SH-SY5Y (cell line): ENCODE measurements at regions not wholly inside any gene's neighbourhood (a gene's known extent, or its start where the extent isn't known, plus 50 kb on each side); places are given as distances from the start of the nearest gene placed in this dataset.

ENCODE experiments used
- GATA2 ChIP-seq: IDR thresholded peaks from 2 replicates; pipeline ENCODE4 v1.6.1; 2011; ENCODE audit warnings: mild to moderate bottlenecking, low read depth, low read length
- GATA3 ChIP-seq: IDR thresholded peaks from 2 replicates; pipeline ENCODE4 v1.6.1; 2011; ENCODE audit warnings: low read depth, mild to moderate bottlenecking, low read length, moderate library complexity

GRCh38 chr2:200725596-200725995 is 86.1 kb upstream of the BZW1 start:
- no peak for TF ChIP-seq GATA2
- TF ChIP-seq GATA3 = no peak
